Omental fat pad (tissue), 3 donors: ENCODE measurements at regions not wholly inside any gene's neighbourhood (a gene's known extent, or its start where the extent isn't known, plus 50 kb on each side); places are given as distances from the start of the nearest gene placed in this dataset.

Experiments
- ATAC-seq: fragments of 150-250 bp; one replicate; pipeline ENCODE4 v1.9.1; 2016; ENCODE audit warnings: mild to moderate bottlenecking, moderate library complexity; ENCODE audit not compliant: low FRiP score
- DNase-seq: peaks from one replicate; pipeline ENCODE4 v3.0.0-alpha.2; 2019; ENCODE audit warnings: low spot score
- TF ChIP-seq, protein P1 (sequence below), 3 donors: fragments of 450-650 bp; IDR thresholded peaks; one replicate each; pipeline ENCODE4 v1.5.1; 2016 to 2017; ENCODE audit warnings: antibody characterized with exemption in 3 of 3, mild to moderate bottlenecking in 3 of 3, moderate library complexity in 2 of 3

DNA sequence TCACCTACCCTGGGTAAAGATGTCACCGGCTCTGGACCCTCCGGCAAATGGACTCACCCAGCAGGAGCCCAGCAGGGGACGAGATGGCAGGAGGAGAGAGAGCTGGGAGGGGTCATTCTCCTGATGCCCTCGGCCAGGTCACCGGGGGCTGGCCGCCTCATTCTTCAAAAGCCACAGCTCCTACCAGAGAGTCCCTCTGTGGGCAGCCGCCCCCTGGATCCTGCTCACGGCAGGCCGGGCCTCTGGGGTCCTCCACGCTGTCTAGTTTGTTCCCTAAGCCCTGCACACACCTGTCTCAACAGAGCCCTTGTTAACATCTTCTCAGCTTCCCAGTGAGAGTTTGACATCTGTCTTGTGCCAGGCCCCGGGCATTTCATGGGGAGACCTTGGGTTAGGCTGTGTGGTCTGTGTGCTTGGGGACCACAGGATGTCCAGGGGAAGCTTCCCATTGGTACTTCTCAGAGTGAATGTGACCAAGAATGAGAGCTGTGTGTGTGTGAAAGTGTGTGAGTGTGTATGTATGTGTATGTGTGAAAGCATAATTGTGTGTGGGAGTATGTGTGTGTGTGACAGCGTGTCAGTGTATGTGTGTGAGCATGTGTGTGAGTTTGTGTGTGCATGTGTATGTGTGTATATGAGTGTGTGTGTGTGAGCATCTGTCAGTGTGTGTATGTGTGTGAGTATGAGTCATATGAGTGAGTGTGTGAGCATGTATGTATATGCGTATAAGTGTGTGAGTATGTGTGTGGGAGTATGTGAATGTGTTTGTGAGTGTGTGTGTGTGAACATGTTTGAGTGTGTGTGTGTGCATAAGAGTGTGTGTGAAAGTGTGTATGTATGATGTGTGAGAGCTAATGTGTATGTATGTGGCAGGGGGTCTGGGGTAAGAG, 65.5 kb upstream of the BCO1 start:
- DNase-seq (no peak), ATAC-seq (no peak)
- TF ChIP-seq, protein P1, sequence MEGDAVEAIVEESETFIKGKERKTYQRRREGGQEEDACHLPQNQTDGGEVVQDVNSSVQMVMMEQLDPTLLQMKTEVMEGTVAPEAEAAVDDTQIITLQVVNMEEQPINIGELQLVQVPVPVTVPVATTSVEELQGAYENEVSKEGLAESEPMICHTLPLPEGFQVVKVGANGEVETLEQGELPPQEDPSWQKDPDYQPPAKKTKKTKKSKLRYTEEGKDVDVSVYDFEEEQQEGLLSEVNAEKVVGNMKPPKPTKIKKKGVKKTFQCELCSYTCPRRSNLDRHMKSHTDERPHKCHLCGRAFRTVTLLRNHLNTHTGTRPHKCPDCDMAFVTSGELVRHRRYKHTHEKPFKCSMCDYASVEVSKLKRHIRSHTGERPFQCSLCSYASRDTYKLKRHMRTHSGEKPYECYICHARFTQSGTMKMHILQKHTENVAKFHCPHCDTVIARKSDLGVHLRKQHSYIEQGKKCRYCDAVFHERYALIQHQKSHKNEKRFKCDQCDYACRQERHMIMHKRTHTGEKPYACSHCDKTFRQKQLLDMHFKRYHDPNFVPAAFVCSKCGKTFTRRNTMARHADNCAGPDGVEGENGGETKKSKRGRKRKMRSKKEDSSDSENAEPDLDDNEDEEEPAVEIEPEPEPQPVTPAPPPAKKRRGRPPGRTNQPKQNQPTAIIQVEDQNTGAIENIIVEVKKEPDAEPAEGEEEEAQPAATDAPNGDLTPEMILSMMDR (IDR thresholded peaks at IDR 0.05) = no peak

DNA sequence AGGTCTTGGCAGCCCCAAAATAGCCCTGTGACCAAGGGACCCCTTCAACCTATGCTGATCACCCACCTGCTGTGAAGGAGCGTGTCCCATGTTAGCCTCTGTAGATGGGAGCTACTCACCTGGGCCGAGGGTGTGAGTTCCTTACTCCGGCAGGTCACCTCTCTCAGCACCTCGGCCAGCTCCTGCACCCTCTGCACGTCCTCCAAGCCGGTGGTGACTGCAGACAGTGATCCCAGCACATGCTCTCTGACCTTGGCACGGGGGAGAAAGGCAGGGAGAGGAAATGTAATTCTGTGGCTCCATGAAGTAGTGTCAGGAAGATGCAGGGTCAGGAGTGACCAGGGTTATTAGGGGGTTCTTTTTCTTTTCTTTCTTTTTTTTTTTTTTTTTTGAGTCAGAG, 67.7 kb upstream of the BCO1 start:
- DNase-seq (no peak), ATAC-seq (no peak)
- TF ChIP-seq, protein P1 (IDR thresholded peaks at IDR 0.05) = no peak

DNA sequence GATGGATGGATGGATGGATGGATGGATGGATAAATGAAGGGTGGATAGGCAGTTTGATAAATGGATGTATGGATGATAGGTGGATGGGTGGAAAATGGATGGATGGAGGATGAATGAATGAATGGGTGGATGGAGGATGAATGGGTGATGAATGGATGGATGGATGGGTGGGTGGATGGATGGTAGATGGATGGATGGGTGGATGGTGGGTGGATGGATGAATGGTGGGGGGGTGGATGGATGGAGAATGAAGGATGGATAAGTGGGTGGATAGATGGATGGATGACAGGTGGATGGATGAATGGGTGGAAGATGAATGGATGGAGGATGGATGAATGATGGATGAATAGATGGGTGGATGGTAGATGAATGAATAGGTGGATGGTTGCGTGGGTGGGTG, 70.1 kb upstream of the BCO1 start:
- no peak for DNase-seq
- TF ChIP-seq, protein P1 (IDR thresholded peaks at IDR 0.05) = no peak

DNA sequence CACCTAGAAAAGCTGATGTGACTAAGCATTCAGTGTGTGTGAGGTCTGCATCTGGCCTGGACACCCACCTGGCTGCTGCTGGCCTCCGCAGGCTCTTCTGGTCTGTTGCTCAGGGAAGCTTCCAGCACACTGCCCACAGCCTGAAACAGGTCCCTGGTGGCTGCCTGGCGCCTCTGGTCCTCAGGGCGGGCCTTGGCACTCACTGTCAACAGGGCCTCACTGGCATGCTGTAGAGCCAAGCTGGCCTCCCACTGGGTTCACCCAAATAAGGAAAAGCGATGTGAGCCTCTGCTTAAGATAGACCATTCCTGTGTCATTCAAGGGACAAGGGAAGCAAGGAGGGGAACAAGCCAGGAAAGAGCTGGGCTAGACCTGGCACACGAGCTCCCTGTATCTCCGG, 70.6 kb upstream of the BCO1 start:
- DNase-seq (no peak), ATAC-seq (no peak)
- TF ChIP-seq, protein P1 (IDR thresholded peaks at IDR 0.05) = no peak

More for the DNA sequence above, 70.1 kb upstream of the BCO1 start:
- no peak for ATAC-seq

DNA sequence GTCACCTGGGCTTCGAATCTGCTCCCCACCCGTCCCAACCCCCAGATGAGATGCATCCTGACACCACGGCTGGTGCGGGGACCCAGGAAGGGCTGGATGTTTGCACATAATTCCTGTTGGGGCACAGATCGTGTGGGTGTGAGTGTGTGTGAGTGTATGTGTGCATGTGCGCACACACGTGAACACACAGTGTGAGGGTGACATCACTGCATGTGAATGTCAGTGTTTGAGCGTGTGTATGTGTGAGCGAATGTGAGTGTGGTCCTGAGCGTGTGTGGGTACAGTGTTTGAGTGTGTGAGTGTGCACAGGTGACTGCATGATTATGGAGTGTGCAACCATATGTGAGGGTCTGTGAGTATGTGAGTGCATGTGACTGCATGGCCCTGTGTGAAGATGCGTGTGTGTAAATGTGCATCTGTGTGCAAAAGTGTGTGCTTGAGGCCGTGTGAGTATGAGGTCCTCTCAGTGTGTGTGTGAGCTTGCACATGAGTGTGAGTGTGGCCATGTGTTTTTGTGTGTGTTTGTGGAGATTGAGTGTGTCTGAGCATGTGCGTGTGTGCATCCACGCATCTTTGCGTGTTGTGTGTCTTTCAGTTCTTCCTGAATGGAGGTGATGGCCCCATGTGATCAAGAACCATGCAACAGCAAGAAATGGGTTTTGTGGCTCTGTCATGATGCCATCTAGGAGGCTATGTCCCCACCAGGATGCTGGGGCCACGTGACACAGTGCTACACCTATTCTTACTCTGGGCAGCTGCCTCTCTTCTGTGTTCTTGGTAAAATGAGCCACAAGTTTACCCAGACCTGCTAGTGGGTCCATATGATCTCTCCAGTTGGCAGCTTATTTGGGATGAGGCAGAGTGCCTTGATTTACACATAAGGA, 70.5 kb upstream of the GCSH start:
- no peak for ATAC-seq
- DNase-seq = no peak
- TF ChIP-seq, protein P1 (IDR thresholded peaks at IDR 0.05) = no peak

DNA sequence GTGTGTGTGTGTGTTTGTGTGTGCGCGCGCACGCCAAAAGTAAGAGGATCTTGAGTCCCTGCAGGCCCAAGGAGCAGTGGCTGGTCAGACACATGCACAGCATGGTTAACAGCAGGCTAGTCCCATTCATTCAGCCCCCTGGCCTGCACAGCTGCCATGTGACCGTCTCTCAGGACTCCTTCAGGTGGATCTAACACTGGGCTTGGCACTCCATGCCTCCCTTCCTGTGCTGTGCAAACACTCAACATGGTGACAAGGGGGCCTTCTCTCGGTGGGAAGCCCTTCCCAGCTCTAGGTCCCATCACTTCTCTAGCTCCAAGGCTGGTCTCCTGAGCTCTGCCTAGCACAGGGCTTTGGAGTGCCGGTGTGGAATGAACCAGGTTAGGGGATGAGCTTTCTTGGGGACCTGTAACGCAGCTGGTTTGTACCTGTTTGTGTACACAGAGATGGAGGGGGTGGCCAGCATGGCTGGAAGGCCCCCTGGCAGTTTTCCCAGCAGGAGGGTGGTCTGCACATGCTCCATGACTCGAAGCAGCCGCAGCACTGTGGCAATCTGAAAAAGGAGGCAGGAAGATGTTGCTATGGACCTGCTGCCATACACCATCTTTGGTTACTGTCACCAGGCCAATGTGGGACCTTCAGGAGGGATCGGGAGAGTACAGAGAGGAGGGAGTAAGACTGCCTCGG, 69.4 kb upstream of the GCSH start:
- DNase-seq (no peak), ATAC-seq (no peak)
- TF ChIP-seq, protein P1 (IDR thresholded peaks at IDR 0.05) = no peak
